Ovary (tissue), 3 donors: ENCODE measurements at regions not wholly inside any gene's neighbourhood (a gene's known extent, or its start where the extent isn't known, plus 50 kb on each side); places are given as distances from the start of the nearest gene placed in this dataset.

ENCODE experiments used
- POLR2A ChIP-seq: fragments of 450-650 bp; IDR thresholded peaks from one replicate; pipeline ENCODE4 v1.6.1; 2017; ENCODE audit warnings: antibody characterized with exemption, mild to moderate bottlenecking, moderate library complexity
- TF ChIP-seq, protein P1 (sequence below), 3 donors: fragments of 450-650 bp in 2 of 3; fragments of 200-600 bp in 1 of 3; IDR thresholded peaks; one replicate each; pipeline versions ENCODE4 v1.5.1 to v1.8.0; 2016 to 2022; ENCODE audit warnings: antibody characterized with exemption in 3 of 3, mild to moderate bottlenecking in 1 of 3
- donor health status: DM: no; HTN: no; CAD: no.

DNA sequence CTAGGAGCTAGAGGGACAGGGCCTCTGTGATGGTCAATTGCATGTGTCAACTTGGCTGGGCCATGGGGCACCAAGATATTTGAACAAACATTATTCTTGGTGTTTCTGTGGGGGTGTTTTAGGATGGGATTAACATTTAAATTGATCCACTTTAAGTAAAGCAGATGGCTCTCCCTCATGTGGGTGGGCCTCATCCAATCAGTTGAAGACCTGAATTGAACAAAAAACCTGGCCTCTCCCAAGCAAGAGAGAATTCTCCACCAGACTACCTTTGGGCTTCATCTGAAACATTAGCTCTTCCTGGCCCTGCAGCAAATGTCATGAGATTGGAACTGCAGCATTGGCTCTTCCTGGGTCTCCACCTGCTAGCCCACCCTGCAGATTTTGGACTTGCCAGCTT lies 207.1 kb upstream of the ATP6AP2 start:
- TF ChIP-seq, protein P1, sequence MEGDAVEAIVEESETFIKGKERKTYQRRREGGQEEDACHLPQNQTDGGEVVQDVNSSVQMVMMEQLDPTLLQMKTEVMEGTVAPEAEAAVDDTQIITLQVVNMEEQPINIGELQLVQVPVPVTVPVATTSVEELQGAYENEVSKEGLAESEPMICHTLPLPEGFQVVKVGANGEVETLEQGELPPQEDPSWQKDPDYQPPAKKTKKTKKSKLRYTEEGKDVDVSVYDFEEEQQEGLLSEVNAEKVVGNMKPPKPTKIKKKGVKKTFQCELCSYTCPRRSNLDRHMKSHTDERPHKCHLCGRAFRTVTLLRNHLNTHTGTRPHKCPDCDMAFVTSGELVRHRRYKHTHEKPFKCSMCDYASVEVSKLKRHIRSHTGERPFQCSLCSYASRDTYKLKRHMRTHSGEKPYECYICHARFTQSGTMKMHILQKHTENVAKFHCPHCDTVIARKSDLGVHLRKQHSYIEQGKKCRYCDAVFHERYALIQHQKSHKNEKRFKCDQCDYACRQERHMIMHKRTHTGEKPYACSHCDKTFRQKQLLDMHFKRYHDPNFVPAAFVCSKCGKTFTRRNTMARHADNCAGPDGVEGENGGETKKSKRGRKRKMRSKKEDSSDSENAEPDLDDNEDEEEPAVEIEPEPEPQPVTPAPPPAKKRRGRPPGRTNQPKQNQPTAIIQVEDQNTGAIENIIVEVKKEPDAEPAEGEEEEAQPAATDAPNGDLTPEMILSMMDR (IDR thresholded peaks at IDR 0.05): no peak
- no peak for TF ChIP-seq POLR2A
